ENCODE measurements at regions not wholly inside any gene's neighbourhood (a gene's known extent, or its start where the extent isn't known, plus 50 kb on each side); places are given as distances from the start of the nearest gene placed in this dataset.

GRCh38 chr7:67754651-67755050 lies 758.0 kb downstream of the TYW1 start:
- TF ChIP-seq POLR2A (IDR thresholded peaks at IDR 0.05) (no peak), CTCF (IDR thresholded peaks at IDR 0.05) (no peak), POLR2AphosphoS5 (IDR thresholded peaks at IDR 0.05) (no peak)

Measured in gastroesophageal sphincter (tissue), 3 donors.